HG02884 (cell line): ENCODE measurements at regions not wholly inside any gene's neighbourhood (a gene's known extent, or its start where the extent isn't known, plus 50 kb on each side); places are given as distances from the start of the nearest gene placed in this dataset.
"Not testable (repeated sequence)": the region's sequence is repeated elsewhere in the genome, so short reads cannot be mapped to it uniquely, and the experiment has no call there.

Source experiments
- ATAC-seq: cut with Tn5 transposase; IDR thresholded peaks from one replicate; pipeline ENCODE4 v1.9.1; 2021; ENCODE audit warnings: mild to moderate bottlenecking, moderate library complexity; ENCODE audit not compliant: unreplicated experiment

DNA sequence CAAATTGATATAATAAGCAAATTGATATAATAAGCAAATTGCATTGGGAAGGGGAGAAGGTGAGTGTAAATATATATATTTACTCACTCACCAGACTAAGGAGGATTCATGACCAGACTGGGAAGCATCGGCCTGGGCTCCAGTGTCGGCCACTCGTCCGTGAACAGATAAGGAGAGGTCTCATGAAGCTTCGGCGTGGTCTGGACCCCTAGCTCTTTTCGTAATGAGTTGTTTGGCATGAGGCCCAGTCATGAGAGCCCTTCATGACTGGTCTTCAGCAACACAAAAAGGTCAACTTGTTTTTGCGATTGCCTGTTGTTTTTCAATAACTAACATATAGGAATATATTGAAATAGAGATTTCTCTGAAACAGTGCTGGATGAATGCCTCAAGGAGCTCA is 222.9 kb upstream of the KCNK2 start:
- ATAC-seq, result no peak

- ATAC-seq, result no peak
Observed at GRCh38 chr1:214861615-214862014, 220.9 kb upstream of the KCNK2 start.

DNA sequence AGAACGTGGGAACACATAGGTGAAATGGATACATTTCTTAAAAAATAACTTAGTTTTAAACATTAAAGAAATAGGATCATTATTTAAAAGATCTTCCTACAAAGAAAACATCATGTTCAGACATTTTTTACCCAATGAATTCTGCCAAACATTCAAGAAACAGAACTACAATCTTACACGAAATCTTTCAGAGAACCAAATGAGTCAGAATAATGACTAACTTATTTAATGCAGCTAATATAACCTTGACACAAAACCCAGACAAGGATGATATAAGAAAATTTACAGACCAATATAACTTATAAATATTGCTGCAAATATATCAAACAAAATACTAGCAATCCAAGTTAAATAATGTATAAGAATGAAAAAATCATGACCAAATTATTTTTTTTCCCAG is 220.1 kb upstream of the KCNK2 start:
- no peak for ATAC-seq

- ATAC-seq, result no peak
Observed at GRCh38 chr1:214864896-214865688, 217.4 kb upstream of the KCNK2 start.

GRCh38 chr1:214870426-214870825 is 212.1 kb upstream of the KCNK2 start:
- not testable (repeated sequence) for ATAC-seq

- ATAC-seq, result no peak
Observed at GRCh38 chr1:214880956-214881355, 201.6 kb upstream of the KCNK2 start.

DNA sequence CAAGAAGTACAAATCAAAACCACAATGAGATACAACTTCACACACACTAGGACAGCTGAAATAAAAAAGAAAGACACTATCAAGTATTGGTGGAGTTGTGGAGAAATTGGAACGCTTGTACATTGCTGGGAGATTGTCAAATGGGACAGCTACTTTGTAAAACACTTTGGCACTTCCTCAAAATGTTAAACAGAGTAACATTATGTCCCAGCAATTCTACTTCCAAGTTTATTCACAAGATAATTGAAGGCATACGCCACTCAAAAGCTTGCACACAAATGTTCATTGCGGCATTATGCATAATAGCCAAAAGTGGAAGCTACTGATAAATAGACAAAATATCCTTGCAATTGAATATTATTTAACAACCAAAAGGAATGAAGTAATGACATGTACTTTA is 199.9 kb upstream of the KCNK2 start:
- no peak for ATAC-seq

GRCh38 chr1:214895011-214895600 is 187.4 kb upstream of the KCNK2 start:
- no peak for ATAC-seq

GRCh38 chr1:214896921-214897320 is 185.6 kb upstream of the KCNK2 start:
- no peak for ATAC-seq

GRCh38 chr1:214897581-214897980 is 185.0 kb upstream of the KCNK2 start:
- ATAC-seq, result no peak

- ATAC-seq, result no peak
Observed at GRCh38 chr1:214898161-214898560, 184.4 kb upstream of the KCNK2 start.

- ATAC-seq, result no peak
Observed at GRCh38 chr1:214898718-214899117, 183.8 kb upstream of the KCNK2 start.

DNA sequence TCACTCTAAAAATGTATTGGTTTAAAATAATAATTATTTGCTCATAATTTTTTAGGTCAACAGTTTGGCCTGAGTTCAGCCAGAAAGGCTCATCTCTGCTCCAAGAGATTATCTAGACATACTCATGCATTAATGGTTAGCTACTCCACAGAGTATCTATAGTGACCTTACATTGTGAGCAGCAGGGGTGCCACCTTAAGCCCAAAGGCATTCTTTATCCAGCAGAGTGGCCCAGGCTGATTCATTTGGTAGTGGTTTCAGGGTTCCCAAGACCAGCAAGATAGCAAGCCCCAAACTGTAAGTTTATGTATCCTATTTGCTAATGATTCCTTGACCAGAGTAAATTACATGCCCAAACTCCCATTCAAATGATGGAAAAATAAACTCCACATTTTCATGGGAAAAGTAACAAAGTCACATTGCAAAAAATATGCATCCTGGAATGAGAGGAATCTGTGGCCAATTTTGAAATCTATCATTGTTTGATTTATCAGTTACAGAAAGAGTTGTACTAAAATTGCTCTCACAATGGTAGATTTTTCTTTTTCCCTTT is 182.6 kb upstream of the KCNK2 start:
- ATAC-seq, result no peak

DNA sequence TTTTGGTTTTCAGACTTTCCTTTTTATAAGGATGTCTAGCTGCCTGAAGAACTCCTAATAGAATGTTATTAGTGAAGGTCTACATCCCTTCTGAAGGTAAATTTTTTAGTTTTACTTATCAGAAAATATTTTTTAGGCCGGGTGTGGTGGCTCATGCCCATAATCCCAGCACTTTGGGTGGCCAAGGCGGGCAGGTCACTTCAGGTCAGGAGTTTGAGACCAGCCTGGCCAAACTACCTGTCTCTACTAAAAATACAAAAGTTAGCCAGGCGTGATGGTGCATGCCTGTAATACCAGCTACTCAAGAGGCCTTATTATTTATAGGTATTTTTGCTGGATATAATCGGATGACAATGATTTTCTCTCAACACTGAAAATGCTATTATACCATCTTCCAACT is 181.9 kb upstream of the KCNK2 start:
- ATAC-seq, result no peak

- no peak for ATAC-seq
Observed at GRCh38 chr1:214901718-214902117, 180.8 kb upstream of the KCNK2 start.

DNA sequence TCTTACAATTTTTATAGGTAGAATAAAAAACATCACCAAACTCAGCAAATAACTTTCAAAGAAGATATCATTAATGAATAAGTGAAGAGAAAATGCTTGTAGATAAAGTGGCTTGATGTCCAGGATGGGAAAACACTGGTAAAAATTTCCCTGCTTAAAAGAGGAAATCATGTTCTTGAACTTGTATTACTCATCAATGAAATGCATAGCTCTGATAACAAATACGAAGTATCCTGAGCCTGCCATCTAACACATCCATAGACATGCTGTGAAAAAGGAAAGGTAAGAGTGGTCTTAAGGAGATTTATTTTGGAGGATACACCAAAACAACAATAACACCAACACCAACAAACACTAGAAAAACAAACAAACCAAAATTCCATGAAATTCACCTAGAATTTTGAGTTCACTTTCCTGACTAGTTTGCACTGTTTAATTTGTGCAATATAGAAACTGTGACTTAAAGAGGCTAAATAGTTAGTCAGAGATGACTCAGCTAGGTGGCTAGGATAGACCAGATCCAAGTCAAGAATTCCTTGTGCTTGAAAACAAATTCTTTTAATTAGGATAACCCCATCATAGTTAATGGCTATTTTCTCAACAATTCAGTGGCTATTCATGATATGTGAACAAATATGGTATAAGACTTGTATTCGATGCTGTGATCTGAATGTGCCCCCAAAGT is 179.8 kb upstream of the KCNK2 start:
- no peak for ATAC-seq

DNA sequence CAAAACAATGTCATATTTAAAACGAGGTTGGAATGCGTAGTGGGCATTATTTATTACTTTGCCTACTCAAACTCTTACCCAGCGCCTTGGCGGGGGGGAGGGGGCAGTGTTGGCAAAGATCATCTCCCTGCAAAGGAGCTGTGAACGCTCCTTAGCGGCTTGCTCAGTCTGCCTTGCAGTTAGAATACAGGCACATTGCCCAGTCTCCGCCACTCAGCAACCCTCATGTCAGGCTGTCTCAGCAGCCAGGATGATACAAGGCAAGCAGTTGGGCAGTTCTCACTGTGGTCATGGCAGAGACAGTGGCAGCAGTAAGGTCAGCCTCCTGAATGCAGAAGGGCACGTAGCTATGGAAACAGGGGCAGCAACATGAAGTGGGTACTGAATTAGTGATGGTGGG is 170.4 kb upstream of the KCNK2 start:
- no peak for ATAC-seq

DNA sequence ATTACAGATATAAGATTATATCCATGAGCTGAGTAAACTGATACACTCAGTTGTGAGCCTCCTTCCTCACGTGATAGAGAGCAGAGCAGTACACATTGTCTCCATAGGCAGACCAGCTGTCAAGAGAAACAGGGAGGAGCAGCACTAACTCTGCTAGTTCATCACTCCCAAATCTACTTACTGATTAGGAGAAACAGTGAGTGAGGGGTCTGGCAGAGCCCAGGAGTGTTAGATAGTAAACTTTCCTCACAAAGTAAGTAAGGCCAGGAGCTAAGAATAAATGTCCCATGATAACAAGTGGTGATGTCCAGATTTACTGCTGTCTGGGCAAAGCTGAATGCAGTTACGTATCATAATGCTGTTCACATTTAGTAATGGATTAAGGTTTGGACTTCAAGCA is 168.6 kb upstream of the KCNK2 start:
- no peak for ATAC-seq

DNA sequence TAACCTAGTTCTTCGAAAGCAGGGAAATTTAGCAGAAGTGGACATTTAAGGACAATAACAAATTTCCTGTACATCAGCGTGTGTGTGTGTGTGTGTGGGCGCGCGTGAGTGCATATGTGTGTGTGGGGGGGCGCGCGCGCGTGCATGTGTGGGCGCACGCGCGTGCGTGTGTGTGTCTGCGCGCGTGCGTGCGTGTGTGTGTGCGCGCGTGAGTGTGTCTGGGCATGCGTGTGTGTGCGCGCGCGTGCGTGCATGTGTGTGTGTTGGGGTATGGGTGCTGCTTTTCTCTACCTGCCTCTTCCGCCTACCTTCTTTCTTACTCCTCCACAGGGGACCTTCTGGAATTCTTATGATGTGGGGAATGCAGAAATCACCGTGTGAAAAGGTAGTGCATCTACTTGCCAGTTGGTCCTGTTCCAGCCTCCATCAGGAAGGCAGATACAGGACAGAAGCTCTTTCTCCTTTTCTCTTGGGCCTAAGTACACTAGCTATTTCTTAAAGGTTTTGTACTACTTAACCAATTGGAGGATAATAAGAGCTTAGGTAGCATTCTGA is 165.4 kb upstream of the KCNK2 start:
- no peak for ATAC-seq

GRCh38 chr1:214918745-214919144 is 163.8 kb upstream of the KCNK2 start:
- ATAC-seq, result no peak

DNA sequence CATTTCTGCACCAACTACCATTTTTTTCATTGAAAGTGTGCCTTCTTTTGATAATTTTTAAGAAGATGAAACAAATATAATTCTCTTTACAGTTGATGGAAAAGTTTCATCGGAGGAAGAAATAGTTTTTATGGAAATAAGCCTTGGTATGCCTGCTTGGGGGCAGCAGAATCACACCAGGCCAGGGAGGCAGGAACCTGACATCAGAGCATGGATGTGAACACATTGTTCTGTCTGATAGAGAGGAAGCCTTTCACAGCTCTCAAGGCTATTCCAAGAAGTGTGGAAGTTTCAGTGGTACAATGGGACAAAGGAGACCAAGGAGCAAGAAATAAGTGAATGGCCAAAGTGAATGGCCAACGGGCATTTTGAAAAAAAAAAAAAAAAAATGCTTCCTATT is 162.2 kb upstream of the KCNK2 start:
- no peak for ATAC-seq
